Activated CD4-positive, alpha-beta T cell treated with anti-CD3 and anti-CD28 coated beads, Interleukin-2, amount 50 U/mL, for 4 hours (primary cell): ENCODE measurements at regions not wholly inside any gene's neighbourhood (a gene's known extent, or its start where the extent isn't known, plus 50 kb on each side); places are given as distances from the start of the nearest gene placed in this dataset.
"Not testable (repeated sequence)": the region's sequence is repeated elsewhere in the genome, so short reads cannot be mapped to it uniquely, and the experiment has no call there.

Experiments
- DNase-seq, 2 experiments: peaks; one replicate each; pipeline ENCODE4 v3.0.0-alpha.2; 2020

DNA sequence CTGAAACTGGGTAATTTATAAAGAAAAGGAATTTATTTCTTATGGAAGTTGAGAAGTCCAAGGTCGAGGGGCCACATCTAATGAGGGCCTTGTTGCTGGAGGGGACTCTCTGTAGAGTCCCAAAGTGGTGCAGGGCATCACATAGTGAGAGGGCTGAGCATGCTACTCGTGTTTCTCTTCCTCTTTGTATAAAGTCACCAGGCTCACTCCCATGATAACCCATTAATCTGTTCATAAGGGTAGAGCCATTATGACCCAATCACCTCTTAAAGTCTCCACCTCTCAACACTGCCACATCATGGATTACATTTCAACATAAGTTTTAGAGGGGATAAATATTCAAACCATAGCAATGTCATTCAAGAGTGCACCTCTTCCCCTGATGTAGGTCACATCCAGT, 79.1 kb upstream of the ATP2B1 start:
- no peak for DNase-seq

DNA sequence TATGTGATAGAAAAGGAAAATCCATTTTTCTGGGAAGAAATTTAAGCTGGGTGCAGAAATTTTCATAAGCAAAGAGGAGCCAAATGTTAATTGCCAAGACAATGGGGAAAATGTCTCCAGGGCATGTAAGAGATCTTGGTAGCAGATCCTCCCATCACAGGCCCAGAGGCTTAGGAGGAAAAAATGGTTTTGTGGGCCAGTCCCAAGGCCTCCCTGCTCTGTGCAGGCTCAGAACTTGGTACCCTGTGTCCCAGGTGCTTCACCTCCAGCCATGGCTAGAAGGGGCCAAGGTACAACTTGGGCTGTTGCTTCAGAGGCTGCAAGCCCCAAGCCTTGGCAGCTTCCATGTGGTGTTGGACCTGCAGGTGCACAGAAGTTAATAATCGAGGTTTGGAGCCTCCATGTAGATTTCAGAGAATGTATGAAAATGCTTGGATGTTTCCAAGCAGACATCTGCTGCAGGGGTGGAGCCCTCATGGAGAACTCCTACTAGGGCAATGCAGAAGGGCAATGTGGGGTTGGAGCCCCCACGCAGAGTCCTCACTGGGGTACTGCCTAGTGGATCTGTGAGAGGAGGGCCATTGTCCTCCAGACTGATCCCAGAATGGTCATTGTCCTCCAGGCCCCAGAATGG, 77.7 kb upstream of the ATP2B1 start:
- no peak for DNase-seq

DNA sequence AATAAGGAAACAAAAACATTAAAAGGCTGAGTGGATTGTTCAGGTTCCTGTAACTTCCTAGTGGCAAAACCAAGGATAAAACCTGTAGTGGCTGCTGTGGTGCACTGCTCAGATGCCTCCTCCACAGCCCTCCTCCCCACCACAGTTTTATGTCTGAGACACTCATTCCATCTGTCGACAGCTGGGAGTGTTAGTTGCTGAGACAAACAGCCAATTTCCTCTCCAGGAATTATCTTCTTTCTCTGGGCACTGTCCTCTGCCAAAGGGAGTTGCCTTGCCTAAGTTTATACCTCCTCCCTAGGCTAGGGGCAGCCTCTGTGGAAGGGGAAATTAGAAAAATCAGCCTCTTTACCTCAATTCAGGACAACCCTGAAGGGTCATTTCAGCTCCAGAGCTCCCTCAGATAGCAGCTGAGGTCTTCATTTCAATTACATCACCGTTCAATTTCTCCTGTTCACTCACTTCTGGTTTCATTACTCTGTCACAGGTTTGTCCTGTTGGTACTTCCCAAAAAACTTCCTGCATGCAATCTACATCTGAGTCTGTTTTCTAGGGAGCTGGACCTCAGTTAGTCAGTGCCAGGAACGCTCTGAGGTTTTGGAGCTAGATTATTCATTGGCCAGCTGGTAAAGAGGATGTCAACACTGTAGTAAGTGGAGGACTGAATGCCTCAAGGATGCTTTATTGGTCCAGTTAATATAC, 74.9 kb upstream of the ATP2B1 start:
- DNase-seq: no peak

DNA sequence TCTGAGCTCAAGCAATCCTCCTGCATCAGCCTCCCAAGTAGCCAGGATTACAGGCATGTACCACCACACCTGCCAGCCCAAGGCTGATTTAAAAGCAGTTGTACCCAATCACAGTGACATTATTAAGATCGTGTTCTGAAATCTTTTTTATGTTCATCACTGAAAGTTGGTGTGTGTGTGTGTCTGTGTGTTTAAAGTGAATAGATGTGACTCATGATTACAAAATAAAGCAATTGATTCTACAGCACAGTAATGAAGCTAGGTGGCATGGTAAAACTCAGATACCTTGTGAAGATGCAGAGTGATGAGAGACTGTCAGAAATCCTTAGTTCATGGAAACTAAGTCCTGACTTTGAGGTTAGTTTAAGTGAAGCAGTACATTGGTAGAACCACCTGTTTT, 74.2 kb upstream of the ATP2B1 start:
- no peak for DNase-seq

DNA sequence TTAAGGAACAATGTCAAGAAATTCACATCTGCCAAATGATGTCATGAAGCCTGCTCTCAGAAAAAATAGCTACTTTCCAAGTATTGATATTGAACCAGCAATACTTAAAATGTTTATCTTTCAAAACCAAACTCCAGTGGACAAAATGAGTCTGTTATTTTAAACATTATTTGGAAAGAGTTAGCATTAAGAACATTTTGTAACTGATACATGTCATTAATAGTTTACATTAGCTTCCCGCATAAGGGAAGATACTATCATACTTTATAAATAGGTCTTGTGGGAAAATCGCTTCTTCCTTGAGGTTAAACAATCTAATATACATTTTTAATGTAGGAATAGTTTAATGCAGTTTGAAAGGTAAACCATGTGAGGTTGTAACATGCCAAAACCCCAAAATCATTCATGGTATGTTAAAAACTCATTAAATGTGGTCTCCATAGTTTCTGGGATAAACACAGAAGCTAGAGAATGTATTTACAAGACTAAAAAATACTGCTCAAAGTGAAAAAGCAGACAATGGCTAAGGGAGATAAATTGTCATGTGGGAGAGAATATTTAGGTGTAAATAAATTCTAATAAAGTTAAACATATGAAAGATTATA, 73.4 kb upstream of the ATP2B1 start:
- no peak for DNase-seq

DNA sequence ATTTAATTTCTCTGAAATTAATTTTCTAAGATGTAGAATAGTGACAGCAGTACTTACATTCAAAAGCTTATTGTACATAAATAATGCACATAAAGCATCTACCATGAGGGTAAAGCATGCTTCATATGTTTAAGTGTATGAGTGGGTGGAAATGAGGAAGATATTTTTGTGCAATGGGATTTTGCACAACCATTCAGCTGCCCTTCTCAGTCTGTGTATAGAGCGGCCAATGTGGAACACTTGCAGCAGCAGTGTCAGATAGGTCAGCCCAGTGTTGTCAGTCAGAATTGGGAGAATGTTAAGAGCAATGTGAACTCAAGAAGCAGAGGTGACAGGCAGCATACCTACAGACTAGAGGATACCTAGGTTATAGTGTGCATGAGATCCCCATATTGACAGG, 72.5 kb upstream of the ATP2B1 start:
- DNase-seq: no peak

DNA sequence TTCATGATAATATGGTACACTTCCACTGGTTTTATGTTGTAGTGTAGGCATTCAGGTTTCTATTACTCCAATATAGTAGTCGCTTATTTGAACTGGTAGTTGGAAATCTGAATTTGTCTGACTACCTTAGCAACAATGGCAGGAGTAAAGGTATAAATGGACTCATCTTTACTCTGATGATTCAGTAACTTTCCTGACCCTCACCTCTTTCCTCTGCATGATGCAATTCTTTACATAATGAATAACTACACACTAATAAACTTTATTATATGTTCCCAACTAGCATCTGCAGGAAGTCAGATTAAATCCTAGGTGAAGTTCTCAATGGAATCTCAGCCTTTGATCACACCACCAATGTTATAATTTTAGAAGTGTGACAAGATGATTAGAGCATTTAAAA, 70.5 kb upstream of the ATP2B1 start:
- DNase-seq: no peak

DNA sequence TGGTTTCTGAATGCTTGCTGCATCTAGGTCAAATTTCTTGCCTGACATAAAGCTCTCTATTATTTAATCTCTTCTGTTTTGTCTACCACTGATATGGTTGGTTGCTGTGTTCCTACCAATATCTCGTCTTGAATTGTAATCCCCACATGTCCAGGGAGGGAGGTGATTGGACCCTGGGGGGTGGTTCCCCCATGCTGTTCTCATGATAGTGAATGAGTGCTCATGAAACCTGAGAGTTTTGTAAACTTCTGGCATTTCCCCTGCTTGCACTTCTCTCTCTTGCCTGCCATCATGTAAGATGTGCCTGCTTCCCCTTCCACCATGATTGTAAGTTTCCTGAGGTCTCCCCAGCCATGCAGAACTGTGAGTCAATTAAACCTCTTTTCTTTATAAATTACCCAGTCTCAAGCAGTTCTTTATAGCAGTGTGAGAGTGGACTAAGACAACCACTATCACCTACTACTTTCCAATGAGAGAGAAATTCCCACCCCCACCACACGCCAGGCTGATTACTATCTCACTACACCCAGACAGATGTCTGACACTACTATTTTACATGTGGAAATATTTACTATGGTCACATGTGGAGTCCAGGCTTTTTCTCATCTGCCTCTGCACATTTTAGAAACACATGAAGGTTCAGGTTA, 69.2 kb upstream of the ATP2B1 start:
- DNase-seq: no peak

DNA sequence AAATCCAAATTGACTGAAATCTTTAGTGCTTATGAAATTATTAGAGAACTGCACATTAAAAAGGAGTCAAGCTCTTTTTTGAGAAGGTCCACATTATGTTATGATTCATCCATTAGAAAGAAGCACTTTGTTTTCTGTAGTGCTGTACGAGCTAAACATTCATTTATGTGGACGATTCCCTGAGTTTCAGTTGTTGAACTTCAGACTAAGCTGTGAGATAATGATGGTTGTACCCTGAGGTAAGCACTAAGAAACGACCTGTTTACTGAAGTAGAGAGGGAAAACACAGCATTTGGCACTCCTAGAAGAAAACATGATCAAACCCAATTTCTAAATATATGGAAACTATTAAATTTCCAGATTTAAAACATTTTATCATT, 67.3 kb upstream of the ATP2B1 start:
- no peak for DNase-seq

DNA sequence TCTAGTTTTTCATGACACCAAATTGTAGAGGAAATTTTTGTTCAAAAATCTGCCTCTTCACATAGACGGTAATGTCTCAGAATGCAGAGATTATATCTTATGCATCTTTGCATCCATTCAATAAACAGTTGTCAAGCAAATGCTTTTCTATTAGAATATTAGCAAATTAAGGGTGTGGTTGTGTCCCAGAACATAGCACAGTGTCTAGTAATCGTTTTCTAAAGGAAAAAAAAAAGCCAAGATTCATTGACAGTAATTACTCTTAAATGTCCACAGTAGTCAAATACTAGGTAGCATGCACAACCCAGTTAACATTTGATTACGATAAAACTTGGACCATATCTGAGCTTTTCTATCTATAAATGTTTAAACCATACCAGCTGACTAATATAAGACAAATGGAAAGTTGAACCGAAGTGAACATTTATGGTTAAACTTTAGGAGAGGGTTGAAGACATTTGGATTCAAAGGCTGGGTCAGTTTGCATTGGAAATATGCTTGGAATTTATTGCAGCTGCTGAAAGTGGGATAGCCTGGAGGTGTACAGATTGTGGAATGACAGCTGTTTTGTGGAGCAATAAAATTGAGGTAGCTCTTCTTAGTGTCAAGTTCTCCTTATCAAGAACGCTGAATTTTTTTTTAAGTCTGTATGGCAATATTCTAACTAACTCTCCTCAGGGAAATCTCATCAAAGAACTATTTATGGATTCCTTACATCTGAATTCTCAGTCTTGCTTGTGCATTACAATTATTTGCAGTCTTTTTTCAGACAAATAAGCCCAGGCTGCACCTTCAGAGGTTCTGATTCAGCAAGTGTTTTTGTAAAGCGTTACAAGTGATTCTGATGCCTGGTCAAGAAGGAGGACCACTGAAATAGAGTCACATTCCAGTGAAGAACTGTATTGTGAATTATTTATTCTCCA, 66.7 kb upstream of the ATP2B1 start:
- no peak for DNase-seq

DNA sequence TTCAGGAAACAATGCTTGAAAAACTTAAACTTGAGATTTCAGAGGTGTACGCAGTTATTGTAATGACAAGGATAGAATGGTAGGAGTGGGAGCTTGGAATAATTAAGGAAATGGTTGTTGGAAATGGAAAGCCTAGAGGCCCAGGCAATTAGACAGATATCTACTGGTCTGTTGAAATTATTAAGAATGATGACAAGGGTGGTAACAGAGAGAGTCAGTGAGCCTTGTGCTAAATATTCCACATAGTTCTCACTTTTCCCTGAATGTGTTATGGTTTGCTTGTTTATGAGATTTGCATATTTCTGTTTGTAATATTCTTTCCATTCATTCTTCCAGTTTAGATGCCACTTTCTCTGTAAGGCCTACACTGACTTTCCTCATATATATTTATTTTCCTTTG, 66.0 kb upstream of the ATP2B1 start:
- no peak for DNase-seq

DNA sequence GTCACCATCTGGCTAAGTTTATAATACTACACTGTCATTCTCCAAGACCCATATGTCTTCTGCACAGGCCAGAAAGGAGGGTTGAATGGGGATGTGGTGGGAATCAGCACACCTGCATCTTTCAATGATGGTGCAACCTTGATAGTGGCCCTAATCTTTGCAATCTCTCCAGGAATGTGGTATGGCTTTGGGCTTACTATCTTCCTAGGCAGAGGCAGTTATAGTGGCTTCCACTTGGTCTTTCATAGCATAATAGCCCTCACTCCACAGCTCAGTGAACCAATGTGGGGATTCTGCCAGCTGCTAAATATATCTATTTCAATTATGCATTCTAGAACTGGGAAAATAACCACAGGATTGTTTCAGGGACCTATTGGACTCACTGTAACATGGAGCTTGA, 61.8 kb upstream of the ATP2B1 start:
- DNase-seq: no peak

DNA sequence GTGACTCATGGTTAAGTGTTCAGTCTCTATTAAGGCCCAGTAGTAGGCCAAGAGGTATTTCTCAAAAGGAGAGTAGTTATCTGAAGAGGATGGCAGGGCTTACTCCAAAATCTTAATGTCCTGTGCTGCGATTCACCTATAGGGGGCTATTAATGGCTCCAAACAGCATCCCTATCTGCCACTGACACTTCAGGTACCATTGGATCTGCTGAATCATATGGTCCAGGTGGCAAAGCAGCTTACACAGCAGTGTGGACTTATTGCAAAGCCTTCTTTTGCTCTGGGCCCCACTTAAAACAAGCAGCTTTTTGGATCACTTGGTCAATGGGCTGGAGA, 60.8 kb upstream of the ATP2B1 start:
- DNase-seq: no peak

DNA sequence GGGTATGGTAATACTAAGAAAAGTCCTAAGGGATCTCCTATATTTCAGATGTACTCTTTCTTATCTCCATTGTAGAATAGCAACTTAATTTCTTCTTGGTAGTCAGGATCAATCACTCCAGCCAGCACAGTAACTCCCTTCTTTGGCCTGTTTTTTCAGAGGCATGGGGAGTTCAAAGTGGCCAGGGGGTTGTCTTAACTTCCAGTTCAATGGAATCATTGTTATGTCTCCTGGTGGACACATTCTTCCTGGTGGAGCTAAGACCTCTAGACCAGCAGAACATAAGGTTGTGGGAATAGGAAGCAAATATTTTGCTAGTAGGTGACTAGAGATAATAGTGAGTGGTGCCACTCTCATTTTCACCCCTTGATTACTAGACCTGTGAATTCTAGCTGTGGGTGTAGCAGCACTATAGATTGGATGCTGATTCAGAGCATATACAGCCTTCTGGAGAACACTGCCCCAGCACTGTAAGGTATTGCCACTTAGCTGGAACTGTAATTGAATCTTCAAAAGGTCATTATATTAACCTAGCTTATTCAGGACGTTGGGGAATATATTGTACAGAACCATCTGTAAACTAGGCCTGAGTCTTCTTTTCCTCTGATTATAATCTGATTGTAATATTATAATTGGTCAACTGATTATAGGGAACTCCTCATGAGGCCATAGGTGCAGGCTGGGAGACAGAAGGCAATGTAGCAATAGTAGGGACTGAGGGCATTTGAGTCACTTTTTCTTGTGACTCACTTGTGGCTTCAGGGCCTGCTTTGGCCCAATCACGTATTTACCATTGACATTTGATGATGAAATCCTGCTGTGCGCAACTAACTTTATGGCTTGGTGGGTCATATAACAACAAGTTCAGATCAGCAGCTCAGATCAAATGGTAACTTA, 60.2 kb upstream of the ATP2B1 start:
- DNase-seq: peak in 1 of 2 experiments; percentile 3

DNA sequence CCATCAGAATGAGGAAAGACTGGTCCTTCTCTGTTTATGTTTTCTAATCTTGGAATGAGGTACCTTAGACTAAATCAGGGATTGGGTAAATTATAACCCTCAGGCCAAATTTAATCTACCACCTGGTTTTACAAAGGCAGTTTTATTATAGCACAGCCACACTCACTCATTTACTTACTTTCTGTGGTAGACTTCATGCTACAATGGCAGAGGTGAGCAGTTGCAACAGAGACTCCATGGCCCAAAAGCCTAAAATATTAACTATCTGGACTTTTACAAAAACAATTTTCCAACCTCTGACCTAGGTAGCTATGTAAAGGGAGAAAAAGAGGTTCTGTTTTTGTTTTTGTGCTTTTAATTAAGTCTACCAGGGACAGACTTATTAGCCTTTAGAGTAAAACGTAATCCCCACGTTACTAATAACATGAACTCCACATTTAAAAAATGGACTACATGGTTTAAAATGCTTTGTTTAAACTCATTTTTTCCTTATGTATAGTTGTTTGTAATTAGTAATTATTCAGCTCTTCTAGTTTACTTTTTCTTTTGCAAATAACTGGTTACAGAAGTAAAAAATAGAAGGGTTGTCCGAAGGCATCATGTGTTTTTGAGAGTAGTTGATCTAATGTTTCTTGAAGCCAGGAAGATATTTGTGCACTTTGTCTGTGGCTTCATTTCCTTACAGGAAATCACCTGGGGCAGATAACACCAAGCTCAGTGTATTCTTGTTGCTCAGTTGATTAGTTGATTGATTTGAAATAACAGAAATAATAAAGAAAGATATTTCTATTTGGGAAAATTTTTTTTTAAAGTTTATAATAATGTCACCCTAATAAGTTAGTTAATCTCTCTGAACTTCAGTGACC, 57.6 kb upstream of the ATP2B1 start:
- no peak for DNase-seq

DNA sequence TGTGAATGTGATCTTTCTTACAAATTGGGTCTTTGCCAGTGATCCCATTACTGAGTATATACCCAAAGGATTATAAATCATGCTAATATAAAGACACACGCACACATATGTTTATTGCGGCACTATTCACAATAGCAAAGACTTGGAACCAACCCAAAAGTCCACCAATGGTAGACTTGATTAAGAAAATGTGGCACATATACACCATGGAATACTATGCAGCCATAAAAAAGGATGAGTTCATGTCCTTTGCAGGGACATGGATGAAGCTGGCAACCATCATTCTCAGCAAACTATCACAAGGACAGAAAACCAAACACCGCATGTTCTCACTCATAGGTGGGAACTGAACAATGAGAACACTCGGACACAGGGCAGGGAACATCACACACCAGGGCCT, 55.5 kb upstream of the ATP2B1 start:
- DNase-seq: not testable (repeated sequence)

DNA sequence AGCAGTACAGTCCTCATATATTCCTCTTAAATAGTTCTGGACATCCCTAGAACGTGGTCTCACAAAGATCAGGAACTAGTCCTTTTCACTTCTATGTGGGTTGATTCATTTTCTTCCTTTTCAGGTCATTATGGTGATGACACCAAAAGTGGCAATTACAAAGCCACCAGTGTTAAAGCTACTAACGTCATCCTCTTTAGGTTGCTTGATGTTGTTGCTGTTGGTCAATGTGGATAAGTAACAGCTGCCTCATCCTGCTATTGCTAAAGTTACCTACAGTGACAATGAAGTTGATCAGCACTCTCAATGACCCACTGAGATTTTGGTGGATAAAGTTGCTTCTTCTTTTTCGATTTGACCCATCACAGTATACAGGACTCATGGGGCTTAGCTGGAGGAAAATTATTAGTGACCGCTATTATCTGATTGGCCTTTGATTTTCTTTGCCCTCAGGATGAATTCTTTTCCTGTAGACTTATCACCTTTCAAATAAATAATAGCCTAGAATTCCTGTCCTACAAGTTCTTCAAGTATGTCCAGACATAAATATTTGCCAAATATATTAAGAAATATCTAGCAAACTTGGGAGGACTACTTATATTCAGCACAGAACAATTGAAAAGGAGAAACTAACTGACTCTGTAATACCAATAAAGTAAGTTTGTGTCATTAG, 54.0 kb upstream of the ATP2B1 start:
- DNase-seq: no peak

DNA sequence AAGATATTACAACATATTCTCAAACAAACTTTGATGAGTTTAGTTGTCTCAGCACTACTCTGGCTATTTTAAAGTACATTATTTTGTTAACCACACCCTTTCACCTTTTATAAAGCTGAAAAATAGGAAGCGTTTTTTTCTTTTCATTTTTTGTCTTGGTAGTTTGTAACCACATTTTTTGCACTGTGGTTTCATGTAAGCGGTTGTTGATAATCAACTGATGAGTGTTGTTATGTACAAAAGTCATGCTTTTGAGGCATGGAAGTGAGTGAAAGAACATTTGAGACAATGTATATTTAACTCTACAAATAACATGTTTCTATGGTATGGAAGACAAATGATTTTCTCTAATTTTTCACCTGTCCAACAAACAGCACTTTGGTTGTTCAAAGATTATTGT, 52.1 kb upstream of the ATP2B1 start:
- DNase-seq: no peak
